Kidney glomerular epithelial cell (primary cell): ENCODE measurements at regions not wholly inside any gene's neighbourhood (a gene's known extent, or its start where the extent isn't known, plus 50 kb on each side); places are given as distances from the start of the nearest gene placed in this dataset.

ENCODE experiments used
- DNase-seq: peaks from one replicate; lab custom pipeline; 2025; lab: John Stamatoyannopoulos, UW

DNA sequence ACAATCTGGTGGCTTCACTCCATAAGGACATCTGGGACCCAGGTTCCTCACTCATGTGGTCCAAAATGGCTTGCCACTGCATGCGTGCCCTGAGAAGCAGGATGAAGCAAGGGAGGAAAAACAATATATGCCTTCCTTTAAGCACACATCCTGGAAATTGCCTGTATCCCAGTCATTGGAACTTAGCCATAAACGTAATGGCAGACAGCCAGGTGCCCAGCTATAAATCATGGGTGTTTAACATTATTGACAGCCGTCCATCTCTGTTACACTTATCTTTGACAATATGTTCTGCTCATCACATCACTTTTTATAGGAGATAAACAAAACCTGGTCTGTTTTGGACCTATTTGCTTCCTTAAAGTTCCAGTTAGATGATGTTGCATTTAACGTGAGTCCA lies 181.0 kb downstream of the AASDH start:
- no peak for DNase-seq

DNA sequence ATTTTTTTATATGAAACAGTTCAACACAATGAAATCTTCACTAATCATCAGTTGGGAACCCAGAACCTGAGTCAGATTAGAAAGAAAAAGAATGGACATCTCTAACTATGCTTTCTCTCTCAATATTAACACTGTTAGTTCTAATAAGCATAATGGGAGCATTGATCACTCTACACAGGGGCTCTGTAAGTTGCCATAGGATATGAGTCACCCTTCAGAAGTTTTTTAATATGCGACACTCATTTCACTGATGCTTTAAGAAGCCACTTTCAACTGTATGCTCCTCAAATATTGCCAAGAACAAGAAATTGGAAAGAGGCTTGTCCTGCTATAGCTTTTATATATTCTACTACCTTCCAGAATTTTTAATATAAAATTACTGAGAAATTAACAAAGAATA lies 187.0 kb downstream of the AASDH start:
- DNase-seq: no peak

DNA sequence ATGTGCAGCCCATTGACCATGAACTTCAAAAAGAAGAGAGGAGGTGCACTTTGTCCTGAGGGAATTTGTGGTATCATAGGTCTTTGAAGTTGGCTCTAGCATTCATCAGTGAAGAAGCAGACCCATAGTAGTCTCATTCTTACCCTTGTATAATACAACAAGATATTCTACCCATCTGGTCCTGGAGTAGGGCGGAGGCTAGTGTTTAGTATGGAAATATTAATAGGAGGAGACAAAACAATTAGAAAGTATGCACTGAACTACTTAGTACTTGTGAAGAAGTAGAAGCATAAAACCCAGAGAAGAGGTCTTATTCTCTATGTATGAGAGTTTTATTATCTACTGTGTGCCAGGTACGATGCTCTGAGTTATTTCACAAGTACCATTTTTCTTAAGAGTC lies 189.0 kb downstream of the AASDH start:
- DNase-seq: no peak

DNA sequence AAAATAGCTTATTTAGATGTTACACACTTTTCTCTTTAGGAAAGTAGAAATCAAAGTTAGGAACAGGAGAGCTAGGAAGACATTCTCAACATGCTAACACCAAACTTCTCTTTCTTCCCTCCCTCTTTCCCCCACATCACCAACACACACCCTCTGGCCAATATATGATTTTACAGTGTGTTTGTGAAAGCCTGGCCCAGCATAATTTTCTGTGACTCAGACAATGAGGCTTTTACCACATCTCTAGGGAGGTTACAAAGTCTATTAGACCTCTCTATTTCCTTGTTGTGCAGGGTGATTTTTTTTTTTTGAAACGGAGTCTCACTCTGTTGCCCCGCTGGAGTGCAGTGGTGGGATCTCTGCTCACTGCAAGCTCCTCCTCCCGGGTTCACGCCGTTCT lies 189.9 kb downstream of the AASDH start:
- peak; percentile 50 for DNase-seq

DNA sequence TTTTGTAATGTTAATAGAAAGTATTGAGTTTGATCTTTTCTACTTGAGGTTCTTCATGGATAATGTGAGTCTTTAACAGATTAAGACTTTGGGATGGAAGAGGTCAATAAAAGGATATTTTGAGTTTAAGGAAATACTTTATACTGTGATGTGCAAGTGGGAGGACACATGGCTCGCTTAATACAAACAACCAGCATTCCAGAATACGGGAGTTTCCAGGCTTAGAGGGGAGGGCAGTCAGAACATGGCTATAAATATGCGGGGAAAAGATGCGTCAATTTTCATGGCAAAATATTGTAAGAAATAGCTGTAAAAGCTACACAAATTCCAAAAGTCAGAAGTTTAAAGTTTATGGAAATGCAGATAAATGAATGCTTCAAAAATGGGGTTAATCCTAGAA lies 192.3 kb downstream of the AASDH start:
- DNase-seq: peak; percentile 36

- no peak for DNase-seq
These were observed 195.8 kb downstream of the AASDH start for GRCh38 chr4:56191534-56191933.

- DNase-seq: no peak
These were observed 199.6 kb downstream of the AASDH start for GRCh38 chr4:56187688-56188087.

DNA sequence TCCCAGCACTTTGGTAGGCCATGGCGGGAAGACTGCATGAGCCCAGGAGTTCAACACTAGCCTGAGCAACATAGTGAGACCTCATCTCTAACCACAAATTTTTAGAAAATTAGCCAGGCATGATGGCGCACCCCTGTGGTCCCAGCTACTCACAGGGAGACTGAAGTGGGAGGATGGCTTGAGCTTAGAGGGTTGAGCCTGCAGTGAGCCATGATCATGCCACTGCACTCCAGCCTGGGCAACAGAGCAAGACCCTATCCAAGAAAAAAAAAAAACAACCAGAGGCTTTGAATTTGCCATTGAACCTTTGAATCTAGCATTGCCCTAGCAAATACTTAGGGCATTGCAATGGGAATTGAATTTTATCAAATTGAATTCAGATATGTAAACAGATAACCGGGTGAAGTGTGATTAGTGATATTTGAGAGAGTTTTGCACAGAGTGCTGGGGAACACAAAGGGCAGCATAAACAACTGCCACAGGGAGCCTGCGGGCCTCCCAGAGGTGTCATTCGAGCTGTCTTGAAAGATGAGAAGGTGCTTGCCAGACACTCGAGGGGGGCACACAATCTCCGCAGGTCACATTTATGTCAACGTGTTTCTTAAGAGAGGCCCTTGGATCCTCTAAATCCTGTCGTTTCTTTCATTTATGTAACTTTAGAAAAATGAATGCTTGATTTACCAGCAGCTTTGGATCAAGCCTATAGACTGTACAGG lies 200.3 kb downstream of the AASDH start:
- DNase-seq: no peak

- no peak for DNase-seq
These were observed 201.4 kb downstream of the AASDH start for GRCh38 chr4:56185901-56186300.

DNA sequence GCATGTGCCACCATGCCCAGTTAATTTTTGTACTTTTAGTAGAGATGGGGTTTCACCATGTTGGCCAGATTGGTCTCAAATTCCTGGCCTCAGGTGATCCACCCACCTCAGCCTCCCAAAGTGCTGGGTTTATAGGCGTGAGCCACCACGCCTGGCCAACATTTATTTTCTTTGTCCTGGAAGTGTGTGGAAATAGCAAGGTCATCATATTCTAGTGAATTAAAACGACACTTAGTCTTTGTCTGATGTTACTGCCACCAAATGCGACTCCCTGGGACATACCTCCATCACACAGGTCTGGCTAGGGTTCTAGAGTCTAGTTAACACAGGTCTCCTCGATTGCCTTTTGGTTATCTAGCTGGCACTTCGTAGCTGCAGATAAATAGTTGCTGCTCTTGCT lies 203.1 kb downstream of the AASDH start:
- no peak for DNase-seq

DNA sequence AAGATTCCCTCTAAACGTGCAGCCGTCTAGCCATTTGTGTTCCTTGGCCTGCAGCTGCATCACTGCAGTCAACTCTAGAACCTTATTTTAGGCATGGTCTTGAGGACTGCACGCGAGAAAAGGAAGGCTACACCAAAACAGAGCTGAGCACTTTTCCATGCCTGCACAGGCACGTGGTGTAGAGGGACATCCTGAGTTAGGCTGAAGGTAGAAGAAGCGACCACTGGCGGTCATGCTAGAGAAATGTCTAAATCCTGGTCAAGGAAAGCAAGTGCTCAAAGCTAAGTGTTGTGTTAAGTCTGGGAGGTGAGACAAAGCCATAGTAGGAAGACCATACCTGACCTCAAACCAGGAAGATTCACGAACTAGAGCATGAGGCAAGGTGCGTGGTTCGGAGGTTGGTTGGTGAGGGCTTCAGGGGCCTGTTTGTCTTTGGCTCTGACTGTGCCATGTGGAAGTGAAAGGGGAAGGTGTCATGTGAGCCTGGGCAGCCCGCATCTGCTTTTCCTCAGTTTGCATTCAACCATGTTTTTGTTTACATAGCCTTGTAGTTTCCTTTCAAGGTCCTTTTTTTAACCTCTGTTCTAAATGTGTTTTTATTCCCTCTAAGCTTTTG lies 203.8 kb downstream of the AASDH start:
- no peak for DNase-seq

- DNase-seq: no peak
These were observed 204.9 kb downstream of the AASDH start for GRCh38 chr4:56182356-56182755.

GRCh38 chr4:56181140-56181953 lies 205.9 kb downstream of the AASDH start:
- DNase-seq: peak; percentile 20

DNA sequence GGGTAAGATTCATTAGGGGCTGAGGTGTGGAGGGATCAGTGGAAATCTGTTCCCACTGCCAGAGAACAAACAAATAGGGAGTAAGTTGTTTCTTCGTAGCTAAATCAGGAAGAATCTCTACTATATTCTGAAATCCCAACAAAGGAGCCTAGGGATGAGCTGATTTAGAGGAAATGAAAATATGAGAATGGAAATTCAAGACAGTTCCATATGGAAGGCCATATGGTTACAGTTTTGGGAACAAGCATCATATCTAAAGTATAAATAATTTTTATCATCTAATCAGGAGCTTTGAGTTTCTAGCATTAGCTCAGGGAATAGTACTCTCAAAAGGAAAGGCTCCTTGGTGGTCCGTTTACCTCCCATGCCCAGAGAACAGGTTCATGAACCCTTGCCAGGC lies 218.2 kb downstream of the AASDH start:
- DNase-seq: no peak

DNA sequence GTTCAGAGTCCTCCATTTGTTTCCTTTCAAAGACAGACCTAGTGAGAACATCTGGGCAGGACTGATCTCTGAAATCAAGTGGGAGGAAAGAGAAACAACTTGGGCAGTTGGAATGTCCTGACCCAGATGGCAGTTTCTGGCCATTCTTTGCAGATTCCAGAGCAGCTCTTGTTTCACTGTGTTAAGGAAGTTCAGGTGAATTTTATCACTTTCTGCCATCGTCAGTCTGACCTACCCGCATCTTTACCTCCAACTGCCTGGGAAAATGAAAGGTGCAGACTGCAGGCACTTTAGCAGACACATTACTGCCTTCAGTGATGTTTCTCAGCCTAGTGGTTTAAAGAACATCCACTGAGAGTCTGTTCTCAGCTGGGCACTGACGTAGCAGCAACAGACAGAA lies 216.2 kb downstream of the CEP135 start:
- DNase-seq: no peak

- no peak for DNase-seq
These were observed 211.9 kb downstream of the CEP135 start for GRCh38 chr4:56160636-56161035.

DNA sequence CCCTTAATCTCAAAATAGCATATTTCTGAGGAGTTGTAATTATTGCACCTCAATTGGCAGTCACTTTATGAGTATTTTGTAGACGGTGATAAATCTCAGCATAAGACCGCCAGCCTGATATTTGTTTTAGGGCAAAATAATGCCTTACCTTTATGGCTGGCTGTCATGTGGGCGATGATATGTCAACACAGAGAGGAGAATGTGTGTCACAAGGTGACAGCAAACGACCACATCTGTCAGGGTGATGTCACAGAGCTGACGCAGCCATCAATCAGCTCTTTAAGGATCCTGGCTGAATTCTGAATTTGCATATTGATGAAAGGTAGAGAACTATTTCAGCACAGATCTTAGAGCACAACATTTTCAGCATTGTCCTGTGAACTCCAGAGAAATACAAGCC lies 209.7 kb downstream of the CEP135 start:
- no peak for DNase-seq

GRCh38 chr4:56156141-56156540 lies 207.4 kb downstream of the CEP135 start:
- no peak for DNase-seq

DNA sequence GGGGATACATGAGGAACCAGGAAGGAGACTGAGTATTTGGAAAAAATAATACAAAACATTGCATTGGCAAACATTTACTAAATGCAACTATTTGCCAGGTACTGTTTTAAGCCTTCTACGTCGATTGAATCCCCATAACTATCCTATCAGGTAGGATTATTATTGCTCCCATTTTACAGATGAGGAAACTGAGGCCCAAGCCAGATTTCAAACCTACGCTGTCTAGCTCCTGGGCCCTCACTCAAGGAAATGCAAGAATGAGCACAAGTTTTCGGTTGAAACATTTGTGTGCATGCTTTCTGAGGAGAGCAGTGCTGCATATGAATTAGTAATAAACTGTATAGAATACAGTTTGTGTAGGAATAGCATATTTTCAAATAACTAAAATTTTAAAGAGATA lies 206.7 kb downstream of the CEP135 start:
- no peak for DNase-seq

- DNase-seq: no peak
These were observed 200.8 kb downstream of the CEP135 start for GRCh38 chr4:56149591-56149990.

- DNase-seq: no peak
These were observed 199.7 kb downstream of the CEP135 start for GRCh38 chr4:56148428-56148827.

- DNase-seq: no peak
These were observed 198.6 kb downstream of the CEP135 start for GRCh38 chr4:56147371-56147770.

GRCh38 chr4:56146956-56147355 lies 198.2 kb downstream of the CEP135 start:
- no peak for DNase-seq
